Nephron (organoid): ENCODE measurements at regions not wholly inside any gene's neighbourhood (a gene's known extent, or its start where the extent isn't known, plus 50 kb on each side); places are given as distances from the start of the nearest gene placed in this dataset.
A peak's percentile ranks its signal among the peaks of the same experiment; 100 is the strongest.
"Not testable (repeated sequence)": the region's sequence is repeated elsewhere in the genome, so short reads cannot be mapped to it uniquely, and the experiment has no call there.

ENCODE experiments used
- H3K27ac Mint-ChIP-seq, 3 experiments: 2 replicates each; pipeline ENCODE4 v1.8.0; 2020; ENCODE audit warnings: mixed read lengths in 3 of 3, mild to moderate bottlenecking in 2 of 3, moderate library complexity in 1 of 3
- H3K27me3 Mint-ChIP-seq: 2 replicates; pipeline ENCODE4 v1.8.0; 2021; ENCODE audit warnings: low read depth, mild to moderate bottlenecking, moderate library complexity, mixed read lengths
- H3K36me3 Mint-ChIP-seq: 2 replicates; pipeline ENCODE4 v1.8.0; 2020; ENCODE audit warnings: low read depth, mixed read lengths
- H3K4me1 Mint-ChIP-seq: 2 replicates; pipeline ENCODE4 v1.8.0; 2020; ENCODE audit warnings: mixed read lengths
- H3K4me3 Mint-ChIP-seq, 3 experiments: 2 replicates each; pipeline ENCODE4 v1.8.0; 2020; ENCODE audit warnings: mild to moderate bottlenecking in 3 of 3, mixed read lengths in 3 of 3, moderate library complexity in 2 of 3
- H3K9me3 Mint-ChIP-seq: 2 replicates; pipeline ENCODE4 v1.8.0; 2020; ENCODE audit warnings: mixed read lengths
- CTCF ChIP-seq, 3 experiments: fragments of 200-600 bp; sonication (generic); IDR thresholded peaks; one replicate each; pipeline ENCODE4 v1.5.0; 2021; ENCODE audit warnings: antibody characterized with exemption in 3 of 3; ENCODE audit not compliant: unreplicated experiment in 3 of 3

GRCh38 chr12:19615384-19615725, 176.1 kb downstream of the AEBP2 start:
- Mint-ChIP-seq H3K4me3 (no peak overlapping the region), H3K27ac (peak overlapping the region in 1 of 3 experiments; percentile 10), H3K9me3 (peaks cover 15% of the 10 kb centered on the region), H3K27me3 (no peaks in the 10 kb centered on the region), H3K4me1 (peaks cover 10% of the 10 kb centered on the region), H3K36me3 (peaks cover 5% of the 10 kb centered on the region)
- no peak for TF ChIP-seq CTCF (IDR thresholded peaks at IDR 0.05; ENCODE audit: unreplicated experiment in 3 of 3)

DNA sequence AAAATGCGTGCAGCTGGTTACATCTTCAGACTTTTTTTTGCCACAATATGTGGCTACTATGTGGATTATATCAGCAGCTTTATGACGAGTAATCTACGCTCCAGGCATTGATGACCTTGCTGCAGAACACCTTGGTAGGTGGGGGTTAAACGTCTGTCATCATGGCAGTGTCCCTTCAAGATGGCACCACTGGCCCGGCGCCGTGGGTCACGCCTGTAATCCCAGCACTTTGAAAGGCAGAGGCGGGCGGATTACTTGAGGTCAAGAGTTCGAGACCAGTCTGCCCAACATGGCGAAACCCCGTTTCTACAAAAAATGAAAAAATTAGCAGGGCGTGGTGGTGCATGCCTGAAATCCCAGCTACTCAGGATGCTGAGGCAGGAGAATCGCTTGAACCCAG, 177.5 kb downstream of the AEBP2 start:
- H3K4me3 Mint-ChIP-seq = no peak overlapping the region
- no peaks in the 10 kb centered on the region for H3K36me3 Mint-ChIP-seq
- H3K9me3 Mint-ChIP-seq = peaks cover 6% of the 10 kb centered on the region
- H3K27me3 Mint-ChIP-seq = no peaks in the 10 kb centered on the region
- H3K4me1 Mint-ChIP-seq = peaks cover 10% of the 10 kb centered on the region
- TF ChIP-seq CTCF (IDR thresholded peaks at IDR 0.05; ENCODE audit: unreplicated experiment in 3 of 3) = no peak
- H3K27ac Mint-ChIP-seq = no peak overlapping the region

GRCh38 chr12:19620222-19620621, 180.9 kb downstream of the AEBP2 start:
- no peaks in the 10 kb centered on the region for H3K36me3 Mint-ChIP-seq
- H3K4me3 Mint-ChIP-seq = no peak overlapping the region
- H3K27me3 Mint-ChIP-seq = no peaks in the 10 kb centered on the region
- peaks cover 28% of the 10 kb centered on the region for H3K4me1 Mint-ChIP-seq
- peak overlapping the region in 1 of 3 experiments; percentile 48 for H3K27ac Mint-ChIP-seq
- no peaks in the 10 kb centered on the region for H3K9me3 Mint-ChIP-seq
- TF ChIP-seq CTCF (IDR thresholded peaks at IDR 0.05; ENCODE audit: unreplicated experiment in 3 of 3) = no peak

DNA sequence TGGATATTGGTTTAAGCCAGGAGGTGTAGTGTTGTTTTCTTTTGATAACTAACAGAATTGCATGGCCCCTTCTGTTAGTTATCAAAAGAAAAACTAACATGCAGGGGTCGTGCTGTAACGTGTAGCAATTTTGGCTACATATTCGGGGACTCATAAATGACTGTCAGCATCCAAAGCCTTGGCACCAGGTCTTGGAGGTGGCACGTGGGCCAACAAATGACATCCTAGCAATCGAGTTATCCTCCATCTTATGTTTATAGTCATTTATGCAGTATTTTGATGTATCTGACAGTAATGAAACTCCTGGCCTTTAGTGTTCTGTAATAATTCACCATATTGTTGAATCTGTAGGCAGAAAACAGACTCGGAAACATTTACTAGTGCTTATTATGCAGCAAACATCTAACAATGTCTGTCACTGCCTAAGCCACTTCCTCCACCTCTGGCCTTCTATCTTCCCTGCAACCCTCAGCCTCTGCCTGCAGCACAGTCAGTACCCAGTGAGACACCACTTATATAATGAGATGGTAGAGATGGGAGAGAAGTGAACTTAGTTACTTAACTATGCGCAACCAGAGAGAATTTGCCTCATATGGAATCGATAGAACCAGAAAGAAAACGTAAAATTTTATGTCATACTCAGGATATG, 184.6 kb downstream of the AEBP2 start:
- H3K9me3 Mint-ChIP-seq = no peaks in the 10 kb centered on the region
- H3K4me1 Mint-ChIP-seq = peaks cover 46% of the 10 kb centered on the region
- peak overlapping the region; percentile 93 to 97 (median 95) for H3K27ac Mint-ChIP-seq
- no peaks in the 10 kb centered on the region for H3K36me3 Mint-ChIP-seq
- TF ChIP-seq CTCF (IDR thresholded peaks at IDR 0.05; ENCODE audit: unreplicated experiment in 3 of 3) = no peak
- H3K27me3 Mint-ChIP-seq = no peaks in the 10 kb centered on the region
- H3K4me3 Mint-ChIP-seq = no peak overlapping the region

- no peak for TF ChIP-seq CTCF (IDR thresholded peaks at IDR 0.05; ENCODE audit: unreplicated experiment in 3 of 3)
- H3K36me3 Mint-ChIP-seq = no peaks in the 10 kb centered on the region
- H3K27me3 Mint-ChIP-seq = no peaks in the 10 kb centered on the region
- peak overlapping the region in 2 of 3 experiments; percentile 1 to 21 for H3K4me3 Mint-ChIP-seq
- H3K9me3 Mint-ChIP-seq = no peaks in the 10 kb centered on the region
- peak overlapping the region; percentile 93 to 97 (median 95) for H3K27ac Mint-ChIP-seq
- H3K4me1 Mint-ChIP-seq = peaks cover 52% of the 10 kb centered on the region
Observed at GRCh38 chr12:19624491-19624890, 185.2 kb downstream of the AEBP2 start.

GRCh38 chr12:19625551-19625950, 186.3 kb downstream of the AEBP2 start:
- not testable (repeated sequence) for H3K27me3 Mint-ChIP-seq, H3K36me3 Mint-ChIP-seq, H3K9me3 Mint-ChIP-seq
- H3K27ac Mint-ChIP-seq = peak overlapping the region; percentile 90 to 97 (median 97)
- H3K4me3 Mint-ChIP-seq = peak overlapping the region in 2 of 3 experiments; percentile 4 to 20
- H3K4me1 Mint-ChIP-seq = peaks cover 52% of the 10 kb centered on the region
